ENCODE measurements at regions not wholly inside any gene's neighbourhood (a gene's known extent, or its start where the extent isn't known, plus 50 kb on each side); places are given as distances from the start of the nearest gene placed in this dataset.

- FAIRE-seq, result no peak
- Histone ChIP-seq H3K4me1 (ENCODE audit: insufficient read depth, low read length) (no peaks in the 10 kb centered on the region), H3K27ac (ENCODE audit: extremely low read length, insufficient read depth, low read length) (no peak overlapping the region), H3K79me2 (ENCODE audit: insufficient read depth, low read length) (no peaks in the 10 kb centered on the region), H3K4me2 (ENCODE audit: low read depth, low read length) (no peak overlapping the region), H3K9ac (ENCODE audit: insufficient read depth, low read depth, low read length) (no peak overlapping the region), H3K4me3 (replicated peaks in 1 of 3; ENCODE audit: insufficient read depth in 1 of 3, low read depth in 2 of 3, low read length in 3 of 3) (no peak overlapping the region), H3K9me3 (ENCODE audit: low read length) (no peaks in the 10 kb centered on the region), H3K27me3 (ENCODE audit: control insufficient read depth in 1 of 2, insufficient read depth in 2 of 2, low read length in 2 of 2) (peaks cover 0 to 6% of the 10 kb centered on the region in 2 experiments; a peak in 2 of 5 replicates), H3K36me3 (replicated peaks in 1 of 2; ENCODE audit: control insufficient read depth in 1 of 2, insufficient read depth in 2 of 2, low read length in 2 of 2) (no peaks in the 10 kb centered on the region), H4K20me1 (ENCODE audit: insufficient read depth, low read length) (no peaks in the 10 kb centered on the region), H2AFZ (ENCODE audit: low read length) (no peak overlapping the region)
- no peak for TF ChIP-seq PREB (CRISPR knock-in tag; IDR thresholded peaks at IDR 0.05)
- TF ChIP-seq ZNF343 (CRISPR knock-in tag; IDR thresholded peaks at IDR 0.05), result no peak
- no peak for DNase-seq (ENCODE audit: low spot score)
- BruUV-seq (replicated peaks), result no TSS peak
- ChIA-PET CTCF (ENCODE audit: low intra/inter-chr PET ratio, low total read pairs) (no interaction called here), POLR2A (no interaction called here)
- in situ Hi-C loops (cut with HindIII; ENCODE audit: extremely low pct_ligation_motif_present, low pct_unique_long_range_greater_than_20kb), result no loop called here
- intact Hi-C loops (cut with micrococcal nuclease; ENCODE audit: unreplicated experiment), result no loop called here
- 0% methylated on average over 4 of the region's 4 CpGs for WGBS (ENCODE audit: low lambda C conversion rate)
- ATAC-seq, result no peak
These were observed 325.6 kb upstream of the UMPS start for GRCh38 chr3:124404621-124405020.

- Histone ChIP-seq H3K79me2 (ENCODE audit: insufficient read depth, low read length) (no peaks in the 10 kb centered on the region), H3K27me3 (ENCODE audit: control insufficient read depth in 1 of 2, insufficient read depth in 2 of 2, low read length in 2 of 2) (peaks cover 0 to 6% of the 10 kb centered on the region in 2 experiments; a peak in 2 of 5 replicates), H2AFZ (ENCODE audit: low read length) (no peak overlapping the region), H3K4me1 (ENCODE audit: insufficient read depth, low read length) (no peaks in the 10 kb centered on the region), H3K36me3 (replicated peaks in 1 of 2; ENCODE audit: control insufficient read depth in 1 of 2, insufficient read depth in 2 of 2, low read length in 2 of 2) (no peaks in the 10 kb centered on the region), H4K20me1 (ENCODE audit: insufficient read depth, low read length) (no peaks in the 10 kb centered on the region), H3K27ac (ENCODE audit: extremely low read length, insufficient read depth, low read length) (no peak overlapping the region), H3K4me2 (ENCODE audit: low read depth, low read length) (no peak overlapping the region), H3K9ac (ENCODE audit: insufficient read depth, low read depth, low read length) (no peak overlapping the region), H3K9me3 (ENCODE audit: low read length) (no peaks in the 10 kb centered on the region), H3K4me3 (replicated peaks in 1 of 3; ENCODE audit: insufficient read depth in 1 of 3, low read depth in 2 of 3, low read length in 3 of 3) (no peak overlapping the region)
- TF ChIP-seq GATAD2A (CRISPR knock-in tag; IDR thresholded peaks at IDR 0.05) (no peak), PREB (CRISPR knock-in tag; IDR thresholded peaks at IDR 0.05) (no peak), THAP8 (CRISPR knock-in tag; IDR thresholded peaks at IDR 0.05; ENCODE audit: borderline replicate concordance) (no peak), TP53 (CRISPR knock-in tag; conservative IDR thresholded peaks at IDR 0.05) (no peak), ZNF276 (CRISPR knock-in tag; IDR thresholded peaks at IDR 0.05; ENCODE audit: low read depth) (no peak)
- ChIA-PET CTCF (ENCODE audit: low intra/inter-chr PET ratio, low total read pairs) (no interaction called here), POLR2A (no interaction called here)
- BruUV-seq (replicated peaks), result no TSS peak
- no peak for DNase-seq (ENCODE audit: low spot score)
- FAIRE-seq, result no peak
- no peak for ATAC-seq
- 82% methylated on average over 1 of the region's 1 CpG for WGBS (ENCODE audit: low lambda C conversion rate)
- in situ Hi-C loops (cut with HindIII; ENCODE audit: extremely low pct_ligation_motif_present, low pct_unique_long_range_greater_than_20kb) (no loop called here), intact Hi-C loops (cut with micrococcal nuclease; ENCODE audit: unreplicated experiment) (no loop called here)
These were observed 323.0 kb upstream of the UMPS start for GRCh38 chr3:124407260-124407659.

Measured in HepG2 (cell line).